Neural crest cell (in vitro differentiated cells): ENCODE measurements at regions not wholly inside any gene's neighbourhood (a gene's known extent, or its start where the extent isn't known, plus 50 kb on each side); places are given as distances from the start of the nearest gene placed in this dataset.

Experiments used
- DNase-seq: peaks from one replicate; pipeline ENCODE4 v3.0.0; 2021; ENCODE audit warnings: low read depth, mixed read lengths, low spot score
- H3K27ac Mint-ChIP-seq: one replicate; pipeline ENCODE4 v1.8.0; 2021; ENCODE audit warnings: mild to moderate bottlenecking, mixed read lengths; ENCODE audit not compliant: unreplicated experiment
- H3K27me3 Mint-ChIP-seq: 2 replicates; pipeline ENCODE4 v1.8.0; 2021; ENCODE audit warnings: low read depth, mild to moderate bottlenecking, mixed read lengths
- H3K36me3 Mint-ChIP-seq: 2 replicates; pipeline ENCODE4 v1.8.0; 2021; ENCODE audit warnings: low read depth, mild to moderate bottlenecking, mixed read lengths
- H3K4me1 Mint-ChIP-seq: 2 replicates; pipeline ENCODE4 v1.8.0; 2021; ENCODE audit warnings: mixed read lengths
- H3K4me3 Mint-ChIP-seq: one replicate; pipeline ENCODE4 v1.8.0; 2021; ENCODE audit warnings: mild to moderate bottlenecking, mixed read lengths
- H3K9me3 Mint-ChIP-seq: 2 replicates; pipeline ENCODE4 v1.8.0; 2021; ENCODE audit warnings: mixed read lengths
- TF ChIP-seq, protein P1 (sequence below): fragments of 200-600 bp; sonication (generic); conservative IDR thresholded peaks from 2 replicates; pipeline ENCODE4 v1.5.0; 2021; ENCODE audit warnings: antibody characterized with exemption, mild to moderate bottlenecking

DNA sequence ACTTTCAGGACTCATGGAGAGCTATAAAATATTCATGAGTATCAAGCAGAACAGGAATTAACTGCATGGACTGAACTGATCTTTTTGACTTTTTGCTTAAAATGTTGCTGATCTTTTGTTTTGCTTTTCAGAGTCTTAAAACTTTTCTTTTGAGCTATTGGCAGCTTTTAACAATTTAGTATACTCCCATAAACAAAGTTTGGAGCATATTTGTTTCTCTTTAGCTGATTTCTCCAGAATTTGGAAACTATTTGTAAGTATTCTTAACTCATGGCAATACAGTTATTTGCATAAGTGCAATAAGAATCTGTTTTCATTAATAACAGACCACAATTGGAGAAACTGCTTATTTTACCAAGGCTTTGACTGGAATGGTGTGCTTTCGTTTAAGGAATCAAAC is 73.4 kb upstream of the C1GALT1 start:
- Mint-ChIP-seq H3K4me1 (no peaks in the 10 kb centered on the region), H3K27ac (no peak overlapping the region), H3K27me3 (no peaks in the 10 kb centered on the region), H3K36me3 (no peaks in the 10 kb centered on the region), H3K9me3 (peaks cover 3% of the 10 kb centered on the region), H3K4me3 (no peak overlapping the region)
- DNase-seq, result no peak
- TF ChIP-seq, protein P1, sequence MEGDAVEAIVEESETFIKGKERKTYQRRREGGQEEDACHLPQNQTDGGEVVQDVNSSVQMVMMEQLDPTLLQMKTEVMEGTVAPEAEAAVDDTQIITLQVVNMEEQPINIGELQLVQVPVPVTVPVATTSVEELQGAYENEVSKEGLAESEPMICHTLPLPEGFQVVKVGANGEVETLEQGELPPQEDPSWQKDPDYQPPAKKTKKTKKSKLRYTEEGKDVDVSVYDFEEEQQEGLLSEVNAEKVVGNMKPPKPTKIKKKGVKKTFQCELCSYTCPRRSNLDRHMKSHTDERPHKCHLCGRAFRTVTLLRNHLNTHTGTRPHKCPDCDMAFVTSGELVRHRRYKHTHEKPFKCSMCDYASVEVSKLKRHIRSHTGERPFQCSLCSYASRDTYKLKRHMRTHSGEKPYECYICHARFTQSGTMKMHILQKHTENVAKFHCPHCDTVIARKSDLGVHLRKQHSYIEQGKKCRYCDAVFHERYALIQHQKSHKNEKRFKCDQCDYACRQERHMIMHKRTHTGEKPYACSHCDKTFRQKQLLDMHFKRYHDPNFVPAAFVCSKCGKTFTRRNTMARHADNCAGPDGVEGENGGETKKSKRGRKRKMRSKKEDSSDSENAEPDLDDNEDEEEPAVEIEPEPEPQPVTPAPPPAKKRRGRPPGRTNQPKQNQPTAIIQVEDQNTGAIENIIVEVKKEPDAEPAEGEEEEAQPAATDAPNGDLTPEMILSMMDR, result no peak

DNA sequence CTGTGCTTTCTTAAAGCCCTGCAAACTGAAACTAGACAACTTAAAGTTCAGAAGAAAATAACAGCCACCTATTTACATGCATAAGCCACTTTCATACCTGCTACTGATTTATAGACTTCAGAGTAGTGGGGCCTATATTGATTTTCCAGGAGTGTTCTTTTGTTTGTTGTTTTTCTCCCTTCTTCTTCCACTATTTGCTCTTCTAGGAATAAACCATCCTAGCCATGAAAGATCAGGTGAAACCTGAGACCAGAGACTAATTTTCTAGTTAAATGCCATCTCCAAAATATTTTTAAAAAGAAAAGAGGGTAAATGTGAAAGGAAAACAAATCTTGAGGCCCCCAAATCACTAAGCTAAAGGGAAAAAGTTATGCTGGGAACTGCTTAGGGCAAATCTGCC is 72.4 kb upstream of the C1GALT1 start:
- no peaks in the 10 kb centered on the region for H3K36me3 Mint-ChIP-seq
- TF ChIP-seq, protein P1, result no peak
- no peak overlapping the region for H3K27ac Mint-ChIP-seq

GRCh38 chr7:7110706-7111105 is 71.6 kb upstream of the C1GALT1 start:
- H3K9me3 Mint-ChIP-seq, result peaks cover 3% of the 10 kb centered on the region
- H3K27me3 Mint-ChIP-seq, result no peaks in the 10 kb centered on the region
- H3K27ac Mint-ChIP-seq, result no peak overlapping the region
- H3K4me3 Mint-ChIP-seq, result no peak overlapping the region
- H3K36me3 Mint-ChIP-seq, result no peaks in the 10 kb centered on the region
- TF ChIP-seq, protein P1, result no peak
- no peak for DNase-seq
- H3K4me1 Mint-ChIP-seq, result no peaks in the 10 kb centered on the region

More for the DNA sequence above, 72.4 kb upstream of the C1GALT1 start:
- Mint-ChIP-seq H3K9me3 (peaks cover 3% of the 10 kb centered on the region), H3K4me1 (no peaks in the 10 kb centered on the region), H3K4me3 (no peak overlapping the region), H3K27me3 (no peaks in the 10 kb centered on the region)
- DNase-seq, result no peak

- H3K9me3 Mint-ChIP-seq, result peaks cover 3% of the 10 kb centered on the region
Observed at GRCh38 chr7:7112868-7113267, 69.5 kb upstream of the C1GALT1 start.

DNA sequence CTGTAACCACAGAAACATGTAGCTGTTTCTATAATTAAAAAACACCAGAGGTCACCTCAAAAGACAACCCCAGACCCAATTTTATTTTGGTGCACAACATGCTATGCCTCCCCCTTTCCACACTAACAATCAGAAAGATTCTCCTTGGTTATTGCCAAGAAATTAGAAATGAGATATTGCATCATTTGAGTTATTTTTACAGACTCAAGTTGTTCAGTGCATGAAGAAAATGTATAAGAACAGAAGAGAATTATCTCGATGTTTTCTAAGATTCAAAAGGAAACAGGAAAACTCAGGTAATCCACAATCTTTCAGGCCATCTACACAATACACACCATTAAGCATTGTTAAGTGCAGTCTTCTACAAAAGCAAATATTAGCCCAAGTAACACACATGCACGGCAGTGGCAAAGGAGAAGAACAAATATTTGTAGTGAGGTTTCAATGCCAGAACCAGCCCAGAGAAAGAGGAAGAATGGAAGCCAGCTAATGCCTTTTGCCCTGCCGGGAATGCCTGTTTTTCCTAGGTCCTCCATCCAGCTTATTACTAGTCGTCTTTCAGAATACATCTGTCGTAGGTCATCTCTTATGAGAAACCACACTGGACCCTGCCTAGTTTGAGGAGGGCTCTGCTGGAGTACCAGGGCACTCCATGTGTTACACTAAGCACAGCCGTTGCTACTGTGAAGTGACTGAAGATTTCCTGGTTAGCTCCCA is 67.6 kb upstream of the C1GALT1 start:
- no peaks in the 10 kb centered on the region for H3K36me3 Mint-ChIP-seq
- no peaks in the 10 kb centered on the region for H3K27me3 Mint-ChIP-seq
- no peak overlapping the region for H3K27ac Mint-ChIP-seq
- H3K4me3 Mint-ChIP-seq, result no peak overlapping the region
- DNase-seq, result no peak
- no peaks in the 10 kb centered on the region for H3K4me1 Mint-ChIP-seq
- TF ChIP-seq, protein P1, result no peak
- H3K9me3 Mint-ChIP-seq, result peaks cover 3% of the 10 kb centered on the region

More at GRCh38 chr7:7112868-7113267, 69.5 kb upstream of the C1GALT1 start:
- DNase-seq, result no peak
- TF ChIP-seq, protein P1, result no peak
- no peaks in the 10 kb centered on the region for H3K4me1 Mint-ChIP-seq
- no peaks in the 10 kb centered on the region for H3K36me3 Mint-ChIP-seq
- H3K27ac Mint-ChIP-seq, result no peak overlapping the region
- no peaks in the 10 kb centered on the region for H3K27me3 Mint-ChIP-seq
- no peak overlapping the region for H3K4me3 Mint-ChIP-seq
